ENCODE measurements at regions not wholly inside any gene's neighbourhood (a gene's known extent, or its start where the extent isn't known, plus 50 kb on each side); places are given as distances from the start of the nearest gene placed in this dataset.

- DNase-seq = no peak
Observed at GRCh38 chr2:176471949-176472348, 202.7 kb downstream of the MTX2 start.

DNA sequence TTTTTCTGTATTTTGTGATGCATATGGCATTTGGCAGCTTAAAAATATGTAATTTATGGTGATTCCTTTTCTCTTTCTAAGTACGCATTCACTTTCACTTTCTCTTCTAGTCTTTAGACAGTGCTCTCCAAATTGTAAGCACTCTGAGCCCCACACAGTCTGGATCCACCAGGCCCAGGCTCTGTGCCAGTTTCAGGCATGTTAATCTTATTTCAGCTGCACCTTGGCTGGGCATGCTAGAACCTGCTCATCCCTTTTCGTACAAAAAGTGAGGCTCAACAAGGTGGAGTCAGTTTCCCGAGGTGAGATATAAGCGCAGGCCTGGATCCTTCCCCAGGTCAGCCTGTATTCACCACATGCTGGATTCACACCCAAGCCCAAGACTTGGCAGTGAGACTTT, 203.9 kb downstream of the MTX2 start:
- peak; percentile 63 for DNase-seq

GRCh38 chr2:176473851-176474250, 204.6 kb downstream of the MTX2 start:
- DNase-seq = no peak

GRCh38 chr2:176477336-176477735, 208.1 kb downstream of the MTX2 start:
- DNase-seq = no peak

DNA sequence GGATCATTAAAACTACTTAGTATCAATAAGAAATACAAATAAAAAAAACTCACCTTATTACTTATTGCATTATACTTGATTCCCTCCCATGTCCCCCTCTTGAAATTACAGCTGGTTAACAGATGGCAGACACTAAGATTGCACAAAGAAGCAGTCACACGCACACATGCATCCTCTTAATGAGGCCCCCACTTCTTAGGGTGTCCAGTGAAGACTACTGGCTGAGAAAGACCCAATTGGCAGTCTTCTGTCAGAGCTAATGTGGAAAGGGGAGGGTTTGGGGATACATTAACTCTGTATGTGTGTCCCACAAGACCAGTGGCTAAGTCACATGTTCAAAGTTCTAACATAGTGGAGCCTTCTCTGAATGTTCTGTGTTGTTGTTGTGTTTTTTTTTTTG, 210.7 kb downstream of the MTX2 start:
- peak; percentile 34 for DNase-seq

DNA sequence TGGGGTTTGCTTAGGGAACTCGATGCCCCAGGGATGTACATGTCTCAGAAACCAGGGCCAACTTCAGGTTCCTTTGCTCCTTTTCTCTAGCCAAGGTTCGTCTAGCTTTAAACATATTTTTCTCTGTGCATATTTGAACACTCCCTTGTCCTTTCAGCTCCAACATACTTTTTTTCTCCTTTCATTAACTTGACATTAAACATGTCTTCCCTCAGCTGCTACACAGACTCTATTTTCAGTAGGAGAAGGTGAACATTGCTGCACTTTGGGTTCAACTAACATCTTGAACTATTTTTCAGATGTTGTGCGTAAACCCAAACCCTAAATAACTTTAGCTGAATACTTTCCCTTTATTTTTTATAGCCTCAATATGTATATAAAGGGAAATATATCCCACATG, 212.9 kb downstream of the MTX2 start:
- DNase-seq = no peak

DNA sequence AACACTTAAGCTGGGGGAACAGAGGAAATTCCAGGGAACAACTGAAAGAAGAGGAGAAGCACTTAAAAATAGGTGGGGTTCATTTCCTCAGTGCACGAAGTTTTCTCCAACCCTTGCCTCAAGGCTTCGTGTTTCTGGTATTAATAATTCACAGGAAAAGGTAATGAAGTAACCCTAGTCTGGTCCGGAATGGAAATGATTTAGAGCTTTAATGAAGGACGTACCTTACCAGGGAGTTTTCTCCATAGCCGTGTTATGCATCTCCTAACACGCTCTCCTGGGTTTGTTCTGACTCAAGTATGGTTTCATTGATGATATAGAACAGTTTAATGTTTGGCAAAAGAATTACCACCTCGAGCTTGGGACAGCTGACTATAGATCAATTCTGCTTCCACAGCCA, 214.2 kb downstream of the MTX2 start:
- no peak for DNase-seq

GRCh38 chr2:176483901-176484568, 214.8 kb downstream of the MTX2 start:
- no peak for DNase-seq

GRCh38 chr2:176484838-176485237, 215.6 kb downstream of the MTX2 start:
- no peak for DNase-seq

GRCh38 chr2:176488431-176488830, 219.2 kb downstream of the MTX2 start:
- DNase-seq = no peak

- DNase-seq = no peak
Observed at GRCh38 chr2:176490061-176490861, 221.0 kb downstream of the MTX2 start.

DNA sequence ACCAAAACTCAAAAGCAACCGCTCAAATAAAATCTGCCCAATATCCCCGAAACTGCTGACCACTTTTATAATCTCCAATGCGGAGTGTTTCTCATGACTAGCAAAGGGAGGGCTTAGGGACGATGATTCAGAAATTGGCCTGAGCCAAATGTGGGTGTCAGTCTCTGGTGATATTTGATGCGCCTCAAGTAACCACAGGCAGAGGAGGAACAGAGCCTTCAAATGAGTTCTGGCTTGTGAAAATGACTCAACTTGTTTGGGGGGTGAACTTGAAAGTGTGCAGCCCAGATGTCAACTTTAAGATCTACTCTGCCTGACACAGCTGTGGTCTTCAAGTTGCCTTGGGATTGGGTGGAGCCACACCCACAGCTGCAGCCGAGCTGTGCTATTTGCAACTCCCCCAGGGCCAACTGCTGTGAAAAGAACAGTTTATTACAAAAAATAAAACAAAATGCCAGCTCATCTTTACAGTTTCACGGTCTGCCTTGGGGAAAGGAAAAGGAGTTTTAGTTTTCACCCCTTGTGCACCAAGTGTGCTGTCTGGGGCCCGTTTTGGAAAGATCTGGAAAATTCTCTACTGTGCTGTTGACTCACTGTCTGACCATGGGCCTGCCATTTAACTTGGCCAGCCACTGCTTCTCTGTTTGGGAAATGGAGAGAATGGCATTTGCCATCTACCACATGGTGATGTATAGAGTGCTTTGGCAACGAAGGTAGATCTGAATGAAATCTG, 222.1 kb downstream of the MTX2 start:
- peak; percentile 50 for DNase-seq

DNA sequence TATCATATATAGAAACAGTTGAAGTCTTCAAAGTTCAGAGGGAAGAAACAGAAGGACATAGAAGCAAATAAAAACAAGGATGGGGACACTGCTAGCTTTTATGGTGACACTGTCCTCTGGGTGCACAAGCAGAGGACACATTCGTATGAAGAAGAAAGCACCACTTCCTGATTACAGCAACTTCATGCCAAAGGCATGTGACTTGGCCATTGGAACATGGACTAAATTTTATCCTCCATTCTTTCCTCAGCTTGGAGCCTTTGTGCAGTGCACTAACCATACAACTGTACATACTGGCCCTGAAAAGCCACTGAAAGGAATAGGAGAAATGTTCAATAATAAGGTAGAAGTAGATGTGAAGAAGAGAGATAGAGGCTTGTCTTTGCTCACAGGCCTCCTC, 223.3 kb downstream of the MTX2 start:
- no peak for DNase-seq

DNA sequence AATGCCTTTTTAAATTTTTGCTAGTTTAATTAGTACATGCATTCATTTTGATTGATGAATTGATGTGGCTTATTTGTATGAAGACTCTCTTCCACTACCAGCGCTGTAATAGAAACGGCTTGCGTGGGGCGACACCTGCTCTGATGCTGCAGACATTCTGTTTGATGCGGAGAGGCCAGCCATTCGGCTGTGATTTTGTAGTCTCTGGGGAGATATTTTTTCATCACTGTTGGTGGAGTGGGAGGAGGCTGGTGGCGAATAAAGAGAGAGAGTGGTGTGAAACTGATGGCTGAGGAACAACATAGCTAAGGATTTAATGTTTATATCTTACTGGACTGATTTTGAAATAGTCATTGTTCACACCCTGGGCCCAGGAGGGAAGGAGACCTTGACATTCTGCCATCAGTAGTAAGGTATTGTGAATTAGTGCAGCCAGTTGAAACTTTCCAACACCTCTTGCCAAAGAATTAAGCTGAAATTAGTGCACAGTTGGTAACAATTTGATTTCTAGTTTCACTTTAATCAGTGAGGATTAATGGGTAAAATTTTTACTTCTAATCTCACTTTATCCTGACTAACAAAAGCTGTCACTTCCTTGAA, 224.1 kb downstream of the MTX2 start:
- no peak for DNase-seq

- DNase-seq = no peak
Observed at GRCh38 chr2:176493909-176494308, 224.7 kb downstream of the MTX2 start.

DNA sequence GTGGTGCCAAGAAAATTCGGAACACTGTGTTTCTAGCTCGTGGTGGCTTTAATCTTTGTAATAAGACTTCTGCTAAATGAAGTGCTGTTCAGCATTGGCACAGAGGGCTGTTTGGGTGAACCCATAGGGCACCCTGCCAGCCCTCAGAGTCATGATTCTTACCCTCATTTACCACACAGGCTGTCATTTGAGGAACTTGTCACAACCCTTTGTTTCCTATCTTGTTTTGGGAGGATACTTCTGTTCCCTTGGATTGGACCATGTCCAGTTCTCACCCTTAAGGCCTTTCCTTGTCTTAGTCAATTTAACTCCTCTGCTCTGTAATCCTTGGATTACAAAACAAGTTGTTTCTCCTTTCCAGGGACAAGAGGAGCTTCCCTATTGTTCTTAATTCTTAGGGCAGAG, 225.7 kb downstream of the MTX2 start:
- DNase-seq = no peak

GRCh38 chr2:176495826-176496225, 226.6 kb downstream of the MTX2 start:
- no peak for DNase-seq

GRCh38 chr2:176496761-176497160, 227.5 kb downstream of the MTX2 start:
- DNase-seq = no peak

GRCh38 chr2:176500901-176501300, 231.7 kb downstream of the MTX2 start:
- DNase-seq = no peak

- no peak for DNase-seq
Observed at GRCh38 chr2:176501617-176502016, 232.4 kb downstream of the MTX2 start.

DNA sequence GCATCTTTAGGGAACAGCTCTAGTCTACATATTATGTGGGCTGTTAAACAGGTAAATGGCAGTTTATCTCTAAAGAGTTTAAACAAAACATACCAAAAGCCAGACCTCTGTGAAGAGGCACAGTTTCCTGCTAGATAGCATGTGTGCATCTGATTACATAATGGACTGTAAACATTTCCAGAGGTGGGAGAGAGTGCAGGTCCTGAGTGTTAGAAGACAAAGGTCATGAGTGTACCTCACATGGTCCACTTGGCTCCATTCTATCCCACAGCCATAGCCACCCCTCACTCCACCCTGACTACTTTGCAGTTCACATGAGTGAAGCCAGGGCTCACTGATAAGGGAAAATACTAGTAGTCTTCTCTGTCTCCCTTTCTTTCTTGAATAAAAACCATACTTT, 233.4 kb downstream of the MTX2 start:
- no peak for DNase-seq

GRCh38 chr2:176503776-176504175, 234.5 kb downstream of the MTX2 start:
- no peak for DNase-seq

GRCh38 chr2:176504440-176504839, 235.2 kb downstream of the MTX2 start:
- peak; percentile 18 for DNase-seq

GRCh38 chr2:176507786-176508185, 238.5 kb downstream of the MTX2 start:
- DNase-seq = no peak
